Ishikawa (cell line): ENCODE measurements at regions not wholly inside any gene's neighbourhood (a gene's known extent, or its start where the extent isn't known, plus 50 kb on each side); places are given as distances from the start of the nearest gene placed in this dataset.

Source experiments
- EGR1 ChIP-seq: IDR thresholded peaks from 2 replicates; pipeline ENCODE4 v1.6.1; 2012
- TF ChIP-seq, protein P1 (sequence below): IDR thresholded peaks from 2 replicates; pipeline ENCODE4 v1.6.1; 2012

DNA sequence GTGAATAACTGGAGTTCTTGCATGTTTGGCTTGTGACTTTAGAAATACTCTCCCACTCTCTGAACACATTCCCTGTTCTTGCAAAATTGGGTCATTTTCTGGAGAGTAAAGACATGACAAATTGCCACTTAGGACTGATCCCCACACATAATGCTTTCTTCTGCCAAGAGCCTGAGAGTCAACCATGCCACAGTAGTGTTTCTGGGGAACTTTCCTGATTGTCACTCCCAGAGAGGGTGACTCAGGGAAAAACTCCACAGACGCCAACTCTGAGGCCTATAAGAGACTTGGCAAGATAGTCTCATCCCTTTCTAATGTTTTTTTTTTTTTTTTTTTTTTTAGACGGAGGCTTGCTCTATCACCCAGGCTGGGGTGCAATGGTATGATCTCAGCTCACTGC, 157.8 kb downstream of the ATG4C start:
- TF ChIP-seq, protein P1, sequence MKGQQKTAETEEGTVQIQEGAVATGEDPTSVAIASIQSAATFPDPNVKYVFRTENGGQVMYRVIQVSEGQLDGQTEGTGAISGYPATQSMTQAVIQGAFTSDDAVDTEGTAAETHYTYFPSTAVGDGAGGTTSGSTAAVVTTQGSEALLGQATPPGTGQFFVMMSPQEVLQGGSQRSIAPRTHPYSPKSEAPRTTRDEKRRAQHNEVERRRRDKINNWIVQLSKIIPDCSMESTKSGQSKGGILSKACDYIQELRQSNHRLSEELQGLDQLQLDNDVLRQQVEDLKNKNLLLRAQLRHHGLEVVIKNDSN: no peak
- TF ChIP-seq EGR1: no peak
